Nephron progenitor cell (in vitro differentiated cells): ENCODE measurements at regions not wholly inside any gene's neighbourhood (a gene's known extent, or its start where the extent isn't known, plus 50 kb on each side); places are given as distances from the start of the nearest gene placed in this dataset.
A peak's percentile ranks its signal among the peaks of the same experiment; 100 is the strongest.

Experiments used
- DNase-seq: peaks from one replicate; pipeline ENCODE4 v3.0.0; 2021
- H3K27ac Mint-ChIP-seq: 2 replicates; pipeline ENCODE4 v1.8.0; 2021; ENCODE audit warnings: mild to moderate bottlenecking, moderate library complexity, mixed read lengths
- H3K27me3 Mint-ChIP-seq: 2 replicates; pipeline ENCODE4 v1.8.0; 2021; ENCODE audit warnings: mild to moderate bottlenecking, low read depth, mixed read lengths; ENCODE audit not compliant: poor library complexity
- H3K36me3 Mint-ChIP-seq: 2 replicates; pipeline ENCODE4 v1.8.0; 2021; ENCODE audit warnings: low read depth, mixed read lengths
- H3K4me1 Mint-ChIP-seq: 2 replicates; pipeline ENCODE4 v1.8.0; 2021; ENCODE audit warnings: mixed read lengths
- H3K4me3 Mint-ChIP-seq: 2 replicates; pipeline ENCODE4 v1.8.0; 2021; ENCODE audit warnings: mild to moderate bottlenecking, moderate library complexity, mixed read lengths
- H3K9me3 Mint-ChIP-seq: 2 replicates; pipeline ENCODE4 v1.8.0; 2021; ENCODE audit warnings: mild to moderate bottlenecking, moderate library complexity, mixed read lengths
- TF ChIP-seq, protein P1 (sequence below): fragments of 200-600 bp; sonication (generic); IDR thresholded peaks from 2 replicates; pipeline ENCODE4 v1.5.0; 2021; ENCODE audit warnings: antibody characterized with exemption

DNA sequence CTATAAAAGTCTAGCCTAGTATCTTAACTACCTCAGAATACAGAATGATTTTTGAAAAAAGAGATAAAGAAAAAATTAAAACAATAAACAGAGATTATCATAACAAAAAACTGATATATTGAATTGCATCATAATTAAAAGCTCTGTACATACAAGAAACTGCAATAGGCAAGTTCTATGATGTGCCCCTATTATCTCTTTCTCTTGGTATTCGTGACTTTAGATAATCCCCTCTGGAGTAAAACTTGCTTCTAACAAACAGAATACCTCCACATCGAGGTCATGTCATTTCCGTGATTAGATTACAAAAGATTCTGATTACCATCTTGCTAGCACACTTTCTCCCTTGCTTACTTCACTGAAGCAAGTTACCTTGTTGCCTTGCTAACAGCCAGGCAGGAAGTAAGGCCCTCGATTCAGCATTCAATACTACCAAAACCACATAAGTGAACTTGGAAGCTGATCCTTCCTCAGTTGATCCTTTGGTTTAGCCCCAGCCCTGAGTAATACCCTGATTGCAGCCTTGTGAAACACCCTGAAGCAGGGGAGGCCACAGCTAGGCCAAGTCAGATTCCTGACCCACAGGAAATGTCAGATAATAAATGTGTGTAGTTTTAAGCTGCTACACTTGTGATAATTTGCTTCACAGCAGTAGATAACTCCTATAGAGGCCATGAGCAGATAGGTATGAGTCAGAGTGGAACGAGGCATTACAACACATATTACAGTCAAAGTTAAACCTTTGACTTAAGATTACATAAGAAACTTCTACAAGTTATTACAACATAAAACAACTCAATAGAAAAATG is 53.7 kb upstream of the TMX4 start:
- peak overlapping the region; percentile 90 for H3K27ac Mint-ChIP-seq
- no peaks in the 10 kb centered on the region for H3K27me3 Mint-ChIP-seq
- TF ChIP-seq, protein P1, sequence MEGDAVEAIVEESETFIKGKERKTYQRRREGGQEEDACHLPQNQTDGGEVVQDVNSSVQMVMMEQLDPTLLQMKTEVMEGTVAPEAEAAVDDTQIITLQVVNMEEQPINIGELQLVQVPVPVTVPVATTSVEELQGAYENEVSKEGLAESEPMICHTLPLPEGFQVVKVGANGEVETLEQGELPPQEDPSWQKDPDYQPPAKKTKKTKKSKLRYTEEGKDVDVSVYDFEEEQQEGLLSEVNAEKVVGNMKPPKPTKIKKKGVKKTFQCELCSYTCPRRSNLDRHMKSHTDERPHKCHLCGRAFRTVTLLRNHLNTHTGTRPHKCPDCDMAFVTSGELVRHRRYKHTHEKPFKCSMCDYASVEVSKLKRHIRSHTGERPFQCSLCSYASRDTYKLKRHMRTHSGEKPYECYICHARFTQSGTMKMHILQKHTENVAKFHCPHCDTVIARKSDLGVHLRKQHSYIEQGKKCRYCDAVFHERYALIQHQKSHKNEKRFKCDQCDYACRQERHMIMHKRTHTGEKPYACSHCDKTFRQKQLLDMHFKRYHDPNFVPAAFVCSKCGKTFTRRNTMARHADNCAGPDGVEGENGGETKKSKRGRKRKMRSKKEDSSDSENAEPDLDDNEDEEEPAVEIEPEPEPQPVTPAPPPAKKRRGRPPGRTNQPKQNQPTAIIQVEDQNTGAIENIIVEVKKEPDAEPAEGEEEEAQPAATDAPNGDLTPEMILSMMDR, result no peak
- no peak for DNase-seq
- H3K4me3 Mint-ChIP-seq, result no peak overlapping the region
- H3K9me3 Mint-ChIP-seq, result no peaks in the 10 kb centered on the region
- H3K36me3 Mint-ChIP-seq, result no peaks in the 10 kb centered on the region
- peaks cover 2% of the 10 kb centered on the region for H3K4me1 Mint-ChIP-seq

DNA sequence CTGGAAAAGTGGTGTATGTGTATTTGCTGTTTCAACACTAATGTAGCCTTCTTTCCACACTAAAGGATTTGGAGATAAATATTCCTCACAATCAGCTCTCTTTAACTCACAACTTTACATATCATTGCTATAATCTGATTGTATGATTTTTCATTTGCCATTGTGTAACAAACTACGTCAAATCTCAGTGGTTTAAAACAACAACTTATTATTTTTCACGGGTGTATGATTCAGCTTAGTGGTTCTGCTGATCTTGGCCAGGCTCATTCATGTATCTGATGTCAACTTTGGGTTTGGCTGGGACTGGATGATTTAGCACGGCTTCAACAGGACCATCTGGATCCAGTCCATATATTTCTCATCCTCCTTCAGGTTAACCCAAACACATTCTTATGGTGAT is 55.4 kb upstream of the TMX4 start:
- TF ChIP-seq, protein P1, result no peak
- Mint-ChIP-seq H3K27ac (no peak overlapping the region), H3K9me3 (no peaks in the 10 kb centered on the region), H3K4me3 (no peak overlapping the region), H3K36me3 (no peaks in the 10 kb centered on the region), H3K4me1 (no peaks in the 10 kb centered on the region), H3K27me3 (no peaks in the 10 kb centered on the region)
- DNase-seq, result no peak

DNA sequence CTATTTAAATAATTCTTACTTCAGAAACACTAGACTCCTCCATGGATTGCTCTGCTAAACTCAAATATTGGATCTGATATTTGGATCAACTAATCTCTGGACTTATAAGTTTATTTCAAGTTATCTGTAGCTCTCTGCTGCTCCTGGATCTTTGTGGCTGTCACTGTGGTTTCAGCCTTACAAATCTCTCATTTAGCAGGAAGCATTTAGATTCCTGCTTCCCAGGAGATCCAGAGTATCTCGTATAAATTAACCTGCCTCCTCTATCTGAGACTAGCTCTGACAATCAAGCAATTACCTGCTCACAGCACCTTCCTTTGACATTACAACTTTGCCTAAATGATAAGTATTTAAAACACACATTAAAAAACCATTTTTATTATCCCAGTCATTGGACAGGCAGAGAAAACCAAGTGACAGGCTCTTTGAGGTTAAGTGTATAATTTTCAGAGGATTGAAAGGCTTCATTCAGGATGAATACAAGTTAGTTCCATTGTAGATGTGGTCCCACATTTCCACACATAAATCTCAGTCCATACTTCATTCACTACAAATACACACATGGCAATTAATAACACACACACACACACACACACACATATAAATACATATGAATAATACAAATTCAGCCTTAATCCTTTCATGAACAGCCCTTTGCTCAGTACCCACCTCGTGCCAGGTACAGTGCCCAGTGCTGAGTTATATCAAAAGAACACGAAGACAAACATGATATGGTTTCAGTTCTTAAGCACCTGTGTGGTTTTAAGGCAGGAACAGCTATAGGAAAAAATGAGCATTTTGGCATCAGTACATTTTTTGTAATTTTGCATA is 55.5 kb upstream of the PLCB1 start:
- no peak overlapping the region for H3K27ac Mint-ChIP-seq
- H3K4me3 Mint-ChIP-seq, result no peak overlapping the region
- H3K4me1 Mint-ChIP-seq, result no peaks in the 10 kb centered on the region
- no peaks in the 10 kb centered on the region for H3K9me3 Mint-ChIP-seq
- no peaks in the 10 kb centered on the region for H3K27me3 Mint-ChIP-seq
- no peaks in the 10 kb centered on the region for H3K36me3 Mint-ChIP-seq
- no peak for DNase-seq
- TF ChIP-seq, protein P1, result no peak

DNA sequence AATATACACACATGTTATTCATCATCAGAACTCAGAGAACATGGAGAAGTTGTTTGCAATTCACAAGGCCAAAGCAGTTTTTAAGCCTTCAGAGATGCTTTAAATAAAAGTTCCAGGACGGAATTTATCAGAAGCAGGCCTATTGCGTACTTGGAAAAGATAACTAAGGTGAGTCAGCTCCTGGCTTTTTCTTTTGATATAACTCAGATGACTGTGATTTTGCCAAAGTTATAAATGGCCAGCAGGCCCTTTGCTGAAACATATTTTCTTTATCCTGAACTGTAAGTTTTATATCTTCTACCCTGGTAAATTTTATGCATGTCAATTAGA is 55.0 kb upstream of the PLCB1 start:
- Mint-ChIP-seq H3K27ac (no peak overlapping the region), H3K9me3 (no peaks in the 10 kb centered on the region), H3K4me3 (no peak overlapping the region), H3K4me1 (no peaks in the 10 kb centered on the region), H3K27me3 (no peaks in the 10 kb centered on the region), H3K36me3 (no peaks in the 10 kb centered on the region)
- TF ChIP-seq, protein P1, result no peak
- no peak for DNase-seq

DNA sequence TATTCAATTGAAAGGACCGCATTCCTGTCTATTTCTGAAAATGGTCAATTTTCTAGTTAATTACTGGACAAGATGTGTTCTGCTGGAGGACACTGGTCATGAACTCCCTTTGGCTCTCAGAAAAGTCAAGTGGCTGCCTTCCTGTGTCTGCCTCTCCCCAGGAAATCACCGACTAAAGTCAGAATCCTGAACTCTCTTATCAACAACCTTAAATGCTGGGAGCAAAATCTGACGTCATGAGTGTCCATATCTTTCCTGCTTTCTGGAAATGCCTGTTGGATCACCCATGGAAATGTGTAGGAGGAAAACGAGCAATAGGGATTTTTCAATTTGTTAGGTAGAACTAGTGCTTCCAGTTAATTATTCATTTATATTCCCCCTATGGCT is 53.5 kb upstream of the PLCB1 start:
- no peak overlapping the region for H3K4me3 Mint-ChIP-seq
- TF ChIP-seq, protein P1, result no peak
- H3K27ac Mint-ChIP-seq, result no peak overlapping the region
- H3K36me3 Mint-ChIP-seq, result no peaks in the 10 kb centered on the region
- no peaks in the 10 kb centered on the region for H3K27me3 Mint-ChIP-seq
- H3K9me3 Mint-ChIP-seq, result no peaks in the 10 kb centered on the region
- DNase-seq, result no peak
- H3K4me1 Mint-ChIP-seq, result no peaks in the 10 kb centered on the region
